Activated T-helper 1 cell treated with anti-CD3 and anti-CD28 coated beads, Interleukin-12 subunit alpha, Interleukin-12 subunit beta, Interleukin-2, Interleukin-4 antibody, amounts not matched to agents 30 ng/mL and 10 ng/mL and 1 ng/mL, durations not matched to agents 14 hours and 24 hours and 36 hours (primary cell): ENCODE measurements at regions not wholly inside any gene's neighbourhood (a gene's known extent, or its start where the extent isn't known, plus 50 kb on each side); places are given as distances from the start of the nearest gene placed in this dataset.
"Not testable (repeated sequence)": the region's sequence is repeated elsewhere in the genome, so short reads cannot be mapped to it uniquely, and the experiment has no call there.

ENCODE experiments used
- DNase-seq: peaks from one replicate; pipeline ENCODE4 v3.0.0; 2021; ENCODE audit warnings: low spot score
- H3K27ac Mint-ChIP-seq: one replicate; pipeline ENCODE4 v1.8.0; 2021; ENCODE audit warnings: mild to moderate bottlenecking, mixed read lengths
- H3K27me3 Mint-ChIP-seq: one replicate; pipeline ENCODE4 v1.8.0; 2022; ENCODE audit warnings: mild to moderate bottlenecking, moderate library complexity, mixed read lengths; ENCODE audit not compliant: insufficient read depth
- H3K36me3 Mint-ChIP-seq: one replicate; pipeline ENCODE4 v1.8.0; 2021; ENCODE audit warnings: low read depth, mixed read lengths
- H3K4me1 Mint-ChIP-seq: one replicate; pipeline ENCODE4 v1.8.0; 2021; ENCODE audit warnings: low read depth, mixed read lengths
- H3K4me3 Mint-ChIP-seq: one replicate; pipeline ENCODE4 v1.8.0; 2021; ENCODE audit warnings: mild to moderate bottlenecking, moderate library complexity, mixed read lengths
- H3K9me3 Mint-ChIP-seq: one replicate; pipeline ENCODE4 v1.8.0; 2021; ENCODE audit warnings: mixed read lengths
- intact Hi-C: fragments of 100-400 bp; cut with micrococcal nuclease; formaldehyde crosslinking; loops from one replicate; pipeline ENCODE4 v1.15.1; 2024

DNA sequence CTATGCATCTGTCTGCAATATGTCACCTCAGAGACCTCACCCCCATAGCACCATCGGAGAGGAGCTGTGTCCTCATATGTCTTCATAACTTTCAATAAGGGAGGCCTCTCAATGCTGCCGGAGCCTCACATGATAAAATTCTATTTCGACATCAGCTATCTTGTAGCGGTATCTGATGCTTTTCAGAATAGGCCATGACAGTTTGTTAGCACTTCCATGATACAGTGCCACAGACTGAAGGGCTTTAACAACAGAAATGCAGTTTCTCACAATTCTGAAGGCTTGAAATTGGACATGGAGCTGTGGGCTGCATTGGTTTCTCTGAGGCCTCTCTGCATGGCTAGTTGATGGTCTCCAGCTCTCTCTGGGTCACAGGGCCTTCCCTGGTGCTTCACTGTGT is 125.0 kb upstream of the PZP start:
- H3K4me3 Mint-ChIP-seq: no peak overlapping the region
- H3K27ac Mint-ChIP-seq: no peak overlapping the region
- H3K4me1 Mint-ChIP-seq: peaks cover 13% of the 10 kb centered on the region
- intact Hi-C loops: loop anchor here (5.0 kb wide), 2 partner anchors 34 to 409 kb away; no protein-coding TSS in a partner anchor
- H3K36me3 Mint-ChIP-seq: peaks cover 3% of the 10 kb centered on the region
- peaks cover 10% of the 10 kb centered on the region for H3K9me3 Mint-ChIP-seq
- H3K27me3 Mint-ChIP-seq: peaks cover 3% of the 10 kb centered on the region
- no peak for DNase-seq

DNA sequence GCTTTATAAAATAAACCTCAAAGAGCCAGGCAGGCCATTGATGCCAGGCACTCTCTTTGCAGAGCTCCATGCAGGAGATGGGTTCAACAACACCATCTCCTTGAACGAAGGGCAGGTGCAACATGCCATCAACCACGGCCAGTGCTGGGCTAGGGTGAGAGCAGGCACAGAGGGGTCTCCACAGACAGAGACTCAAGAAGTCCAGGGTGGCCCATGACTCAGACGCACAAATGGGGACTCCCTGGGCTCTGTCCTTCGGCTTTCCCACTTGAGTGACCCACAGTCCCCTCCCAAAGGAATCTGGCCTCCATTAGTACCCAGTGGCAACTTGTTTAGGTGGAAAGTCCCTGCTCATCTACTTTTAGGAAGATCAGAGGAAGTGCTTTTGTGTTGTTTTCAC is 124.4 kb upstream of the PZP start:
- Mint-ChIP-seq H3K9me3 (peaks cover 10% of the 10 kb centered on the region), H3K27me3 (peaks cover 3% of the 10 kb centered on the region), H3K4me1 (peaks cover 14% of the 10 kb centered on the region), H3K36me3 (peaks cover 3% of the 10 kb centered on the region), H3K4me3 (no peak overlapping the region), H3K27ac (no peak overlapping the region)
- no peak for DNase-seq
- intact Hi-C loops: loop anchor here (5.0 kb wide), 2 partner anchors 35 to 410 kb away; no protein-coding TSS in a partner anchor

DNA sequence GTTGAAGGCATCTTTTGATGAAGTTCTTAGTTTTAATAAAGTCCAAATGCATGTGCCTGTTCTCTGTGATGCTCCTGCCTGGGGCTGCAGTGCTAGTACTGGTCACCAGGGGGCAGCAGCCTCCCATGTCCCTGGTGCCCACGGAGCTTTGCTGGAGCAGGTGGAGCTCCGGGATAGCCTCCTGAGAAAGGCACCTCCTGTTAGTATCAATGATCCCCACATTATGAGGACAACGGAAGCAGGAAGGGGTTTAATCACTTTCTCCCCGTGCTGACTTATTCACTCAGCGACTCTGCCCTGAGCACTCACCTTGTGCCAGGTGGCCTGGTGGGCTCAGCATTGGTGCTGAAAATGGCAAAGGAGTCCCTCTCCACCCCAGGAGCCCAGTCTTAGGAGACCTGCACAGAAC is 123.0 kb upstream of the PZP start:
- peaks cover 20% of the 10 kb centered on the region for H3K4me1 Mint-ChIP-seq

DNA sequence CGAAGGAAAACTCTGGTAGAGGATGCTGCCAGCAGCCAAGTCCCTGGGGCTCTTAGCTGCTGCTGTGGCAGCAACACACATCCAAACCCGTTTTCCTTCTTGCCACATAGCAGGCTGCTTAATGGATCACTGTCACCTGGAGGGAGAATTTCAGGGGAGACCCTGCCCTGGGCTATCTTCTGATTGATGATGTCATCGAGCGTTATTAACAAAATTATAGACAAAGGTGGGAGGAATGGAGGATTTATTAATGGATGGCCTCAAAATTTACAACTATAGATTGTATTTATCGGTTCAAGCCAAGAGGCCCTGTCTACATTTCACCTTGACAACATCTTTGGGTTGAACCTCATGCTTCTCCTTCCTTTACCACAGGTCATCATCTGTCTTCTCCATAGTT is 120.8 kb upstream of the PZP start:
- Mint-ChIP-seq H3K27me3 (no peaks in the 10 kb centered on the region), H3K4me1 (peaks cover 20% of the 10 kb centered on the region), H3K27ac (no peak overlapping the region), H3K9me3 (no peaks in the 10 kb centered on the region), H3K36me3 (no peaks in the 10 kb centered on the region), H3K4me3 (no peak overlapping the region)
- no peak for DNase-seq
- intact Hi-C loops: no loop called here

More for the DNA sequence above, 123.0 kb upstream of the PZP start:
- intact Hi-C loops: loop anchor here (1.0 to 5.0 kb wide), 5 partner anchors 36 to 411 kb away; no protein-coding TSS in a partner anchor
- no peak overlapping the region for H3K4me3 Mint-ChIP-seq
- peaks cover under 1% of the 10 kb centered on the region for H3K36me3 Mint-ChIP-seq
- DNase-seq: peak; percentile 47
- H3K9me3 Mint-ChIP-seq: peaks cover 3% of the 10 kb centered on the region
- H3K27me3 Mint-ChIP-seq: peaks cover under 1% of the 10 kb centered on the region
- H3K27ac Mint-ChIP-seq: no peak overlapping the region

DNA sequence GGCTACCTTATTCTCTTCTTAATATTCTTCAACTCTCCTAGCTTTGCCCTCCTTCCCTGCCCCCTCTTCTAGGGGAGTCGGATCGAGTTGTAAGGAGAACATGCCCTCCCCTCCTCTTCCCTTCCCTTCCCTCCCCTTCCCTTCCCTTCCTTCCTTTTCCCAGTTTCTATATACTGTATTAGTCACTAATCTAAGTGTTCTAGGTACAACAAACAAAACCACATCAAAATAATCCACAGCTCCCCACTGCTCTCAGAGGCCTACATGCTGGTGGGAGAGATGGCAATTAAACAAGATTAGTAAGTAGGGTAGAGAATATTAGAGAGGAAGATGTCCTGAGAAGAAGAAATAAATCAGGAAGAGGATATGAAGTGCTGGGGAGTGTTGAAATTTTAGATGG is 119.9 kb upstream of the PZP start:
- intact Hi-C loops: no loop called here
- no peaks in the 10 kb centered on the region for H3K27me3 Mint-ChIP-seq
- peaks cover 20% of the 10 kb centered on the region for H3K4me1 Mint-ChIP-seq
- H3K36me3 Mint-ChIP-seq: no peaks in the 10 kb centered on the region
- no peak overlapping the region for H3K27ac Mint-ChIP-seq
- no peak overlapping the region for H3K4me3 Mint-ChIP-seq
- no peaks in the 10 kb centered on the region for H3K9me3 Mint-ChIP-seq
- DNase-seq: no peak

DNA sequence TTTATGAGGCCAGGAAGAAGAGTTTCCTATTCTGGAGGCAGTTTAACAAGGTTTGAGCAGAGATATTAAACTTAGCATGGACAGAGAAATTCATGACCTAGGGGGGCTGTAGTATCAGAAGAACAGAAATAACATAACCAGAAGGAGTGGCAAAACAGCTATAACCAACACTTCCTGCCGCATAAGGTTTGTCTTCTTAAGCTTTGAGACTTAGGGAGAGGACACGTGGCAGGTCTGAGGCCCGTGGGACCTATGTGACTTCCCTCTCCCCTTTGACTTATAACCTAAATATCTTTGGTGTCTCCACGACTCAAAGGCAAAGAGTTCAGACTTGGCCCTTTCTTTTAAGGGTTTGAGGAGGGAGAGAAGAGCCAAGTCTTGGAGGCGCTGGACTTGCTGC is 119.1 kb upstream of the PZP start:
- Mint-ChIP-seq H3K27ac (no peak overlapping the region), H3K4me1 (peaks cover 13% of the 10 kb centered on the region), H3K4me3 (no peak overlapping the region), H3K27me3 (no peaks in the 10 kb centered on the region), H3K36me3 (no peaks in the 10 kb centered on the region), H3K9me3 (no peaks in the 10 kb centered on the region)
- intact Hi-C loops: no loop called here
- no peak for DNase-seq

DNA sequence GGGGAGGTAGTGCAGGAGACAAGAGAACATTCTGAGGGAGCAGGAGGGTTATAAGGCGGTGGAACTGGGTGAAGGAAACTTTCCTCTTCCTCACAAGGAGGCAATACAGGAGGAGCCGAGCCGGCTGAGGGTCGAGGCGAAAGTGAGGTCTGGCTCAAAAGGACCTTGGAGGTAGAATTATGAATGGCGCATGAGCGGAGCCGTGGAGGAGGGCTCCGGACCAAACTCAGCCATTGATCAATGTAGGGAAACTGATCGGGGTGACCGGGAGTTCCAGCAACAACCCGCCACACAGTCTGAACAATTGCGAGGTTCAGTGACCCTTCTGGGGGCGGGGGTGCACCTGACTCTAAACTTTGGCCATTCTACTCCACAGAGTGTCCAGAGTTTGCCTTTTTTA is 118.7 kb upstream of the PZP start:
- H3K9me3 Mint-ChIP-seq, H3K27me3 Mint-ChIP-seq, DNase-seq, H3K4me3 Mint-ChIP-seq, intact Hi-C loops, H3K27ac Mint-ChIP-seq, H3K36me3 Mint-ChIP-seq: not testable (repeated sequence)
- H3K4me1 Mint-ChIP-seq: peaks cover 13% of the 10 kb centered on the region

DNA sequence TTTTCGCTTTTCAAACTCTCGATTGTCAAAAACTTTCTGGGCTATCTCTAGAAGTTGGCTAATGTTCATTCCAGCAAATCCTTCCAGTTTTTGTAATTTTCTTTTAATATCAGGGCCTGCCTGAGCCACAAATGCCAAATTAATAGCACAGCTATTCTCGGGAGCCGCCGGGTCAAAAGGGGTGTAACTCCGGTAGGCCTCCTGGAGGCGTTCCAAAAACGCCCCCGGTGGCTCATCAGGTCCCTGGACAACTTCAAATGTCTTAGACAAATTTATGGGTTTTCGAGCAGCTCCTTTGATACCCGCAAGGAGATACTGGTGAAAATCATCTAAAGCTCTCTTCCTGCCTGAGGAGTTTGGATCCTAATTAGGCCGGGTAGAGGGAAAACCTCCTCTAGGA is 117.9 kb upstream of the PZP start:
- intact Hi-C loops: no loop called here
- Mint-ChIP-seq H3K9me3 (no peaks in the 10 kb centered on the region), H3K27ac (no peak overlapping the region), H3K4me3 (no peak overlapping the region), H3K27me3 (no peaks in the 10 kb centered on the region), H3K36me3 (no peaks in the 10 kb centered on the region), H3K4me1 (peaks cover 8% of the 10 kb centered on the region)
- DNase-seq: no peak

DNA sequence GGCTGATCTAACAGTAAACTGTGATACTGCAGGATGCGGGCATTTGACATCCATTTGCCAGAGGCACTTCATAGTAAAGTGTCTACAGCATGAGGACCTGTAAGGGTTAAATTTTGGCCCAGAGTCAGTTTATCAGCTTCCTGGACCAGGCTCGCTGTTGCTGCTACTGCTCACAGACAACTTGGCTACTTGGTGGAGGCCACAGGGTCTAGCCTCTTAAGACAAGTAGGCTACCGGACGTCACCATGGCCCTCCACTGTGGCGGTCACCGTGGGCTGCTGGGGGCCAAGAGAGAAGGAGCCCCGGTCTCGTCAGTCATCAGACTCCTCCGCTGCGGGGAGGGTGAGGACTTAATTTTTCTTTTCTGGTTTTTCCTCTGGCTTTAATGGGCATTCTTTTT is 117.3 kb upstream of the PZP start:
- intact Hi-C loops: no loop called here
- H3K27ac Mint-ChIP-seq: no peak overlapping the region
- H3K4me1 Mint-ChIP-seq: peaks cover 7% of the 10 kb centered on the region
- no peak for DNase-seq
- no peaks in the 10 kb centered on the region for H3K27me3 Mint-ChIP-seq
- H3K9me3 Mint-ChIP-seq: no peaks in the 10 kb centered on the region
- H3K4me3 Mint-ChIP-seq: no peak overlapping the region
- H3K36me3 Mint-ChIP-seq: no peaks in the 10 kb centered on the region

DNA sequence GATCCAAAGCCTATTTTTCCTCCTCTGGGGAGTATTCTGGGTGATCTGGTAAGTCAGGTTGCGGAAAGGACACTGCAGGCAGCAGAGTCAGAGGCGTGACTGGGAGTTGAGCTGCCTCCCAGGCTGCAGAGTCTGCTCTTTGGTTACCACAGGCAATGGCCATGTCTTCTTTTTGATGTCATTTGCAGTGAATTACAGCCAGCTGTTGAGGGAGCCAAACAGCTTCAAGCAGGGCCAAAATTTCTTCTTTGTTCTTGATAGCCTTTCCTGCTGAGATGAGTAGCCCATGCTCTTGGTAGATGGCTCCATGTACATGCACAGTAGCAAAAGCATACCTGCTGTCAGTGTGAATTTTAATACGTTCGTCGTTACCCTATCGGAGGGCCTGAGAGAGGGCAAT is 116.6 kb upstream of the PZP start:
- Mint-ChIP-seq H3K4me3 (no peak overlapping the region), H3K27ac (no peak overlapping the region), H3K4me1 (peaks cover 7% of the 10 kb centered on the region), H3K36me3 (no peaks in the 10 kb centered on the region), H3K27me3 (no peaks in the 10 kb centered on the region), H3K9me3 (no peaks in the 10 kb centered on the region)
- DNase-seq: no peak
- intact Hi-C loops: no loop called here

DNA sequence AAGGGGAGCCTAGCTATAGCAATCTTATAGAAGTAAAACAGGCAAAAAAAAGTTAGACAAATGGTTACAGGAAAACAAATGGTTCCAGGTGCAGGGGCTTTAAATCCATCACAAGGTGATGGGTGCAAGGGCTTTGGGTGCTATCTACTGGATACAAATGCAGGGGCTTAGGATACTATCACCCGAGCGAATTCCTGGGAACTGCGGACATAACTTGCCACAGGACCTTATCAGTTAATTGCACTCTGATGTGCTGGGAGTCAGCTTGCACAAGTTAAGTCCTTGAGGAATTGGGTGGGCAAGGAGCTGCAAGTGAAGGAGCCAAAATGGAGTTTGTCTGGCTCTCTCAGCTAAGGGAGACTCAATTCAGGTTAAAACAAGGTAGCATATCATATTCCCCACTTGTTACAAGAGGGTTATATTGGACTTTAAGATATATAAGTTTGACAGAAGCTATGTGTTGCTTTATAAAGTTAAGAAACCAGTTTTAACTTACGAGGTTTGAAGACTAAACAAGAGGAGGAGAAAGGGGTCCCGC is 115.0 kb upstream of the PZP start:
- intact Hi-C loops: no loop called here
- Mint-ChIP-seq H3K9me3 (no peaks in the 10 kb centered on the region), H3K27ac (no peak overlapping the region), H3K36me3 (no peaks in the 10 kb centered on the region), H3K4me3 (no peak overlapping the region), H3K4me1 (peaks cover 7% of the 10 kb centered on the region), H3K27me3 (no peaks in the 10 kb centered on the region)
- DNase-seq: no peak

DNA sequence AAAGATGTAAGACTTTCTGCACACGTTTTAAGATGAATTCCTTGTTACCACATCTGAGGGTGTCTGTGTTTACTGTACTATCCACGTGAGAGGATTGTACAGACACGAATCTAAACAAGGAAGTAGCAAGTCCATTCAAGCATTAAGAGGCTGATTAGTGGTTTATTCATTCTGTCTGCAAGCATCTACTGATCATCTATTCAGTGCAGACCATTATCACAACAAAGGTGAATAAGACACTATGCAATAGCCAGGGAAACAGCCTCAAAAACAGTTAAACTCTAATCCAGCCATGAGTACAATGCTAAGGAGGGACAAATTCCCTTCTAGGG is 111.6 kb upstream of the PZP start:
- Mint-ChIP-seq H3K4me3 (no peak overlapping the region), H3K27me3 (no peaks in the 10 kb centered on the region), H3K27ac (no peak overlapping the region), H3K36me3 (no peaks in the 10 kb centered on the region), H3K4me1 (no peaks in the 10 kb centered on the region), H3K9me3 (no peaks in the 10 kb centered on the region)
- DNase-seq: no peak
- intact Hi-C loops: loop anchor here (5.0 kb wide), 1 partner anchor 258 kb away; no protein-coding TSS in a partner anchor

DNA sequence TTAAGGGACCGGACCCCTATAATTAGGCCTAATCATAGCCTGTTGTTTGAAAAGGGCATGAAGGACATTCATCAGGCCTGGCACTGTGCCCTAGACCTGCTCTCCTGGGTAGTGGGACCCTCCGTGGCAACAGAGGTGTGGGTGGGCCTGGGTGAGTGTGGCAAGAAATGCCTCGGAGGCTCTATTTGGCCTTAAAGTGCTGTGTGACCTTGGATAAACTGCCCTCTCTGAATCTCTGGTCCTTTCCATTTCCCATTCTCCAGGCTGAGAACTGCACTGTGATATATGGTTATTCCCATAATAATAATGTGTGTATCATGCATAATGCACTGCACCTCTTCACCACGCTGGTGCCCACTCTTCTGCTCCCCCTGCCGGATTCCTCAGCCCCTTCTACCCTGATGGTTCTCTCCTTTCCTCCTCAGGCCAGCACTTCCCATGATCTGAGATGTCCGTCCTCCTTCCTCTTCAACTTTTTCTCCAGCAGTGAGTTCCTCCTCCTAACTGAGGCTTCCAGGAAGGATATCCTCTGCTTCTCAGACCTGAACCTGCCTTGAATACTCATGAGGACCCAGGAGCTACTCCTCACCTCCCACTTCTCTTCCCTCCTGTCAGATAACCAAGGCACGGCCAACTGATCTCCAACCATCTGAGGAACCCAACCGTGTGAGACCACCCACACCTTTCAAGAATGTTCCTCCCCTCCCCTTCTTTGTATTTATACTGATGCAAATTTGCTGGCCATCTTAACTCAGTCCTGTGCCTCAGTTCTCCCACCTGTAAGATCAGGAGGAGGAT is 111.0 kb upstream of the PZP start:
- intact Hi-C loops: loop anchor here (5.0 kb wide), 1 partner anchor 257 kb away; no protein-coding TSS in a partner anchor
- Mint-ChIP-seq H3K4me3 (no peak overlapping the region), H3K9me3 (no peaks in the 10 kb centered on the region), H3K36me3 (no peaks in the 10 kb centered on the region), H3K4me1 (no peaks in the 10 kb centered on the region), H3K27me3 (no peaks in the 10 kb centered on the region), H3K27ac (no peak overlapping the region)
- DNase-seq: no peak
